Liver (tissue), 8 donors: ENCODE measurements at regions not wholly inside any gene's neighbourhood (a gene's known extent, or its start where the extent isn't known, plus 50 kb on each side); places are given as distances from the start of the nearest gene placed in this dataset.
"Not testable (repeated sequence)": the region's sequence is repeated elsewhere in the genome, so short reads cannot be mapped to it uniquely, and the experiment has no call there.

ENCODE experiments used
- DNase-seq: peaks from one replicate; pipeline ENCODE4 v3.0.0-alpha.2; 2017; ENCODE audit warnings: low spot score
- H3K27ac ChIP-seq, 2 donors: one replicate each; pipeline ENCODE4 v1.7.0; 2013; ENCODE audit warnings: inconsistent platforms in 2 of 2, low read length in 2 of 2, control low read depth in 1 of 2, low read depth in 1 of 2, mild to moderate bottlenecking in 1 of 2
- H3K27me3 ChIP-seq, 4 donors: one replicate each; pipeline versions ENCODE4 v1.6.1 to v1.7.0; 2013; ENCODE audit warnings: low read length in 3 of 4, inconsistent platforms in 1 of 4, mild to moderate bottlenecking in 1 of 4, moderate library complexity in 1 of 4; ENCODE audit not compliant: control insufficient read depth in 4 of 4, insufficient read depth in 4 of 4
- H3K36me3 ChIP-seq, 4 donors: one replicate each; pipeline versions ENCODE4 v1.6.1 to v1.7.0; 2013; ENCODE audit warnings: low read length in 3 of 4, mild to moderate bottlenecking in 3 of 4, low read depth in 1 of 4, moderate library complexity in 1 of 4; ENCODE audit not compliant: control insufficient read depth in 4 of 4, insufficient read depth in 3 of 4
- H3K4me1 ChIP-seq, 4 donors: one replicate each; pipeline versions ENCODE4 v1.6.1 to v1.7.0; 2013; ENCODE audit warnings: low read length in 3 of 4, mild to moderate bottlenecking in 3 of 4, moderate library complexity in 1 of 4; ENCODE audit not compliant: control insufficient read depth in 4 of 4, insufficient read depth in 4 of 4
- H3K4me3 ChIP-seq, 3 donors: one replicate each; pipeline versions ENCODE4 v1.6.1 to v1.7.0; 2013; ENCODE audit warnings: low read length in 3 of 3, control low read depth in 1 of 3, low read depth in 1 of 3, mild to moderate bottlenecking in 1 of 3
- H3K9ac ChIP-seq, 2 donors: one replicate each; pipeline ENCODE4 v1.7.0; 2013; ENCODE audit warnings: low read length in 2 of 2, mild to moderate bottlenecking in 2 of 2, moderate library complexity in 2 of 2, control low read depth in 1 of 2, low read depth in 1 of 2
- H3K9me3 ChIP-seq, 4 donors: one replicate each; pipeline versions ENCODE4 v1.6.1 to v1.7.0; 2013; ENCODE audit warnings: low read length in 3 of 4; ENCODE audit not compliant: control insufficient read depth in 4 of 4
- CTCF ChIP-seq: fragments of 150-350 bp; IDR thresholded peaks from 2 replicates; pipeline ENCODE4 v1.5.1; 2017; ENCODE audit warnings: improper control_type of control experiment, low read depth, low read length; ENCODE audit not compliant: missing input control
- FOXA1 ChIP-seq: IDR thresholded peaks from 2 replicates; pipeline ENCODE4 v1.6.1; 2016; ENCODE audit warnings: antibody characterized with exemption
- FOXA2 ChIP-seq: IDR thresholded peaks from 2 replicates; pipeline ENCODE4 v1.6.1; 2016; ENCODE audit warnings: antibody characterized with exemption
- GABPA ChIP-seq, 2 donors: IDR thresholded peaks in 1 of 2; conservative IDR thresholded peaks in 1 of 2; 2 replicates each; pipeline ENCODE4 v1.6.1; 2016; ENCODE audit warnings: antibody characterized with exemption in 2 of 2, mild to moderate bottlenecking in 1 of 2, moderate library complexity in 1 of 2
- HNF4A ChIP-seq, 2 donors: conservative IDR thresholded peaks; 2 replicates each; pipeline ENCODE4 v1.6.1; 2016; ENCODE audit warnings: antibody characterized with exemption in 2 of 2, mild to moderate bottlenecking in 2 of 2
- MAX ChIP-seq: IDR thresholded peaks from 2 replicates; pipeline ENCODE4 v1.6.1; 2016; ENCODE audit warnings: antibody characterized with exemption
- RAD21 ChIP-seq, 2 donors: IDR thresholded peaks; 2 replicates each; pipeline ENCODE4 v1.6.1; 2016; ENCODE audit warnings: antibody characterized with exemption in 2 of 2, mild to moderate bottlenecking in 2 of 2
- SP1 ChIP-seq: IDR thresholded peaks from 2 replicates; pipeline ENCODE4 v1.6.1; 2018; ENCODE audit warnings: antibody characterized with exemption, mild to moderate bottlenecking
- TAF1 ChIP-seq: conservative IDR thresholded peaks from 2 replicates; pipeline ENCODE4 v1.6.1; 2016; ENCODE audit warnings: antibody characterized with exemption, mild to moderate bottlenecking
- YY1 ChIP-seq: IDR thresholded peaks from 2 replicates; pipeline ENCODE4 v1.6.1; 2016; ENCODE audit warnings: antibody characterized with exemption, mild to moderate bottlenecking
- ZBTB33 ChIP-seq: IDR thresholded peaks from 2 replicates; pipeline ENCODE4 v1.6.1; 2016; ENCODE audit warnings: antibody characterized with exemption
- WGBS: extraction: QIAGEN DNeasy Blood & Tissue Kit; methylation state at CpG from one replicate; pipeline ENCODE4 v1.1.7; 2013; 5-methylcytosine and 5-hydroxymethylcytosine counted together
- TF ChIP-seq, protein P1 (sequence below): IDR thresholded peaks from 2 replicates; pipeline ENCODE4 v1.6.1; 2016; ENCODE audit warnings: antibody characterized with exemption, mild to moderate bottlenecking
- TF ChIP-seq, protein P2 (sequence below): IDR thresholded peaks from 2 replicates; pipeline ENCODE4 v1.6.1; 2016; ENCODE audit warnings: antibody characterized with exemption
- donor health status: healthy.
- donor health status: healthy.
- donor health status: healthy.
- donor health status: healthy.
- donor health status: healthy.

DNA sequence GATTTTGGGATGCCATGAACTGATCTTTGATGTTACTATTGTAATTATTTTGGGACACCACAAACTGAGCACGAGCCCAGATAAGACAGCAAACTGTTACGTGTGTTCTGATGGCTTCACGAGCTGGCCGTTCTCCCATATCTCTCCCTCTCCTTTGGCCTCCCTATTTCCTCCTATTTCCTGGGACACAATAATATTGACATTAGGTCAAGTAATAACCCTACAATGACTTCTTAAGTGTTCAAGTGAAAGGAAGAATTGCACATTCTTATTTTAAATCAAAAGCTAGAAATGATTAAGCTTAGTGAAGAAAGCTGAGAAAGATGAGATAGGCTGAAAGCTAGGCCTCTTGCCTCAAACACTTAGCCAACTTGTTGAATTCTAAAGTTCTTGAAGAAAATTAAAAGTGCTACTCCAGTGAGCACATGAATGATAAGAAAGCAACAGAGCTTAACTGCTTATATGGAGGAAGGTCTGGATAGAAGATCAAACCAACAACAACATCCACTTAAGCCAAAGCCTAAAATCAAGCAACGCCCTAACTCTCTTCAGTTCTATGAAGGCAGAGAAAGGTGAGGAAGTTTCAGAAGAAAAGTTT is 247.1 kb downstream of the LRRC70 start:
- no peak for DNase-seq
- H3K27me3 ChIP-seq = no peaks in the 10 kb centered on the region
- no peak overlapping the region for H3K27ac ChIP-seq
- WGBS = 84% methylated on average over 5 of the region's 5 CpGs
- H3K9me3 ChIP-seq = no peaks in the 10 kb centered on the region
- H3K36me3 ChIP-seq = no peaks in the 10 kb centered on the region
- no peaks in the 10 kb centered on the region for H3K4me1 ChIP-seq
- no peak overlapping the region for H3K9ac ChIP-seq
- TF ChIP-seq SP1 = no peak
- no peak for TF ChIP-seq FOXA1
- TF ChIP-seq TAF1 = no peak
- no peak for TF ChIP-seq MAX
- no peak for TF ChIP-seq RAD21 (IDR thresholded peaks at IDR 0.05)
- TF ChIP-seq, protein P1, sequence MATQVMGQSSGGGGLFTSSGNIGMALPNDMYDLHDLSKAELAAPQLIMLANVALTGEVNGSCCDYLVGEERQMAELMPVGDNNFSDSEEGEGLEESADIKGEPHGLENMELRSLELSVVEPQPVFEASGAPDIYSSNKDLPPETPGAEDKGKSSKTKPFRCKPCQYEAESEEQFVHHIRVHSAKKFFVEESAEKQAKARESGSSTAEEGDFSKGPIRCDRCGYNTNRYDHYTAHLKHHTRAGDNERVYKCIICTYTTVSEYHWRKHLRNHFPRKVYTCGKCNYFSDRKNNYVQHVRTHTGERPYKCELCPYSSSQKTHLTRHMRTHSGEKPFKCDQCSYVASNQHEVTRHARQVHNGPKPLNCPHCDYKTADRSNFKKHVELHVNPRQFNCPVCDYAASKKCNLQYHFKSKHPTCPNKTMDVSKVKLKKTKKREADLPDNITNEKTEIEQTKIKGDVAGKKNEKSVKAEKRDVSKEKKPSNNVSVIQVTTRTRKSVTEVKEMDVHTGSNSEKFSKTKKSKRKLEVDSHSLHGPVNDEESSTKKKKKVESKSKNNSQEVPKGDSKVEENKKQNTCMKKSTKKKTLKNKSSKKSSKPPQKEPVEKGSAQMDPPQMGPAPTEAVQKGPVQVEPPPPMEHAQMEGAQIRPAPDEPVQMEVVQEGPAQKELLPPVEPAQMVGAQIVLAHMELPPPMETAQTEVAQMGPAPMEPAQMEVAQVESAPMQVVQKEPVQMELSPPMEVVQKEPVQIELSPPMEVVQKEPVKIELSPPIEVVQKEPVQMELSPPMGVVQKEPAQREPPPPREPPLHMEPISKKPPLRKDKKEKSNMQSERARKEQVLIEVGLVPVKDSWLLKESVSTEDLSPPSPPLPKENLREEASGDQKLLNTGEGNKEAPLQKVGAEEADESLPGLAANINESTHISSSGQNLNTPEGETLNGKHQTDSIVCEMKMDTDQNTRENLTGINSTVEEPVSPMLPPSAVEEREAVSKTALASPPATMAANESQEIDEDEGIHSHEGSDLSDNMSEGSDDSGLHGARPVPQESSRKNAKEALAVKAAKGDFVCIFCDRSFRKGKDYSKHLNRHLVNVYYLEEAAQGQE = no peak
- TF ChIP-seq GABPA (IDR thresholded peaks at IDR 0.05 in 1 of 2, conservative IDR thresholded peaks at IDR 0.05 in 1 of 2) = no peak
- TF ChIP-seq CTCF = no peak
- TF ChIP-seq ZBTB33 = no peak
- no peak overlapping the region for H3K4me3 ChIP-seq

DNA sequence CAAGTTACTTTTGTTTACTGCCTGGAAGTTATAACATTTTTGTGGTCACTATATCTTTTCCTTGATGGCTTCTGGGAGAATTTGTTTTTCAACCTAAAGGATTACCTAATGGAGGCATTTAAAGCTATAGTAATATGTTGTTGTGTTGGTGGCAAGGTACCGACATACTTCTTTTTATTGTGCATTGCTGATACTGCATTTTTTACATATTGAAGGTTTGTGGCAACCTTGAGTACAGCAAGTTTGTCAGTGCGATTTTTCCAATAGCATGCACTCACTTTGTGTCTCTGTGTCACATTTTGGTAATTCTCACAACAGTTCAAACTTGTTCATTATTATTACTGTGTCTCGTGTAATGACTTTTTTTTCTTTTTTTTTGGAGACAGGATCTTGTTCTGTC is 246.3 kb downstream of the LRRC70 start:
- Histone ChIP-seq H3K36me3 (no peaks in the 10 kb centered on the region), H3K4me3 (no peak overlapping the region), H3K27me3 (no peaks in the 10 kb centered on the region), H3K27ac (no peak overlapping the region), H3K9me3 (no peaks in the 10 kb centered on the region), H3K9ac (no peak overlapping the region), H3K4me1 (no peaks in the 10 kb centered on the region)
- WGBS = 87% methylated on average over 3 of the region's 3 CpGs
- TF ChIP-seq YY1 = no peak
- TF ChIP-seq, protein P2, sequence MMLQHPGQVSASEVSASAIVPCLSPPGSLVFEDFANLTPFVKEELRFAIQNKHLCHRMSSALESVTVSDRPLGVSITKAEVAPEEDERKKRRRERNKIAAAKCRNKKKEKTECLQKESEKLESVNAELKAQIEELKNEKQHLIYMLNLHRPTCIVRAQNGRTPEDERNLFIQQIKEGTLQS = no peak
- no peak for TF ChIP-seq ZBTB33
- TF ChIP-seq FOXA2 = no peak
- TF ChIP-seq SP1 = no peak
- TF ChIP-seq CTCF = no peak
- TF ChIP-seq HNF4A (conservative IDR thresholded peaks at IDR 0.05) = no peak
- no peak for TF ChIP-seq RAD21 (IDR thresholded peaks at IDR 0.05)
- no peak for DNase-seq

DNA sequence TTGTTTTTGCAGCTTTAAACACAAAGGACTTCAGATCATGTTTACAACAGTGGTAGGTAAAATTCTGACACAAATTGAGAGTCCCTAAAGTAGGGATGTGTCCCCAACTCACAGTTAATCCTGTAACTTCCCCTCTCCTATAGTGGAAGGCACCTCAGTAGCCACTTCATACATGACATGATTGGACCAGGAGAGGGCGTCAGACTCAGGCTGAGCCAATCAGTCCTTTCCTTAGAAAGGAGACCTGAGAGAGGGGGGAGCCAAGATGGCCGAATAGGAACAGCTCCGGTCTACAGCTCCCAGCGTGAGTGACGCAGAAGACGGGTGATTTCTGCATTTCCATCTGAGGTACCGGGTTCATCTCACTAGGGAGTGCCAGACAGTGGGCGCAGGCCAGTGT is 238.4 kb downstream of the LRRC70 start:
- not testable (repeated sequence) for H3K36me3 ChIP-seq, H3K4me3 ChIP-seq, DNase-seq, H3K9me3 ChIP-seq, H3K4me1 ChIP-seq, H3K27me3 ChIP-seq, H3K27ac ChIP-seq, H3K9ac ChIP-seq
- WGBS = 93% methylated on average over 6 of the region's 8 CpGs
